GF-D8 (cell line): ENCODE measurements at regions not wholly inside any gene's neighbourhood (a gene's known extent, or its start where the extent isn't known, plus 50 kb on each side); places are given as distances from the start of the nearest gene placed in this dataset.

Source experiments
- DNase-seq: peaks from one replicate; lab custom pipeline; 2025; lab: John Stamatoyannopoulos, UW

GRCh38 chr7:148950806-148951205, 66.7 kb upstream of the EZH2 start:
- no peak for DNase-seq

GRCh38 chr7:148944935-148945934, 61.1 kb upstream of the EZH2 start:
- no peak for DNase-seq

- peak; percentile 73 for DNase-seq
Observed at GRCh38 chr7:148941598-148942275, 57.6 kb upstream of the EZH2 start.

- peak; percentile 80 for DNase-seq
Observed at GRCh38 chr7:148940702-148941597, 56.9 kb upstream of the EZH2 start.

GRCh38 chr7:148939128-148939755, 55.2 kb upstream of the EZH2 start:
- DNase-seq, result no peak

GRCh38 chr7:148935451-148935850, 51.4 kb upstream of the EZH2 start:
- no peak for DNase-seq
